Colon (tissue), 2 donors: ENCODE measurements at regions not wholly inside any gene's neighbourhood (a gene's known extent, or its start where the extent isn't known, plus 50 kb on each side); places are given as distances from the start of the nearest gene placed in this dataset.
"Not testable (repeated sequence)": the region's sequence is repeated elsewhere in the genome, so short reads cannot be mapped to it uniquely, and the experiment has no call there.

Experiments
- FAIRE-seq: peaks from 2 replicates; lab custom pipeline; 2012; peaks lifted over from hg19 to GRCh38; lab: Jason Lieb, UNC
- donor health status: control.
- donor health status: control.

GRCh38 chr13:106095919-106096318 is 439.5 kb downstream of the EFNB2 start:
- FAIRE-seq: no peak

DNA sequence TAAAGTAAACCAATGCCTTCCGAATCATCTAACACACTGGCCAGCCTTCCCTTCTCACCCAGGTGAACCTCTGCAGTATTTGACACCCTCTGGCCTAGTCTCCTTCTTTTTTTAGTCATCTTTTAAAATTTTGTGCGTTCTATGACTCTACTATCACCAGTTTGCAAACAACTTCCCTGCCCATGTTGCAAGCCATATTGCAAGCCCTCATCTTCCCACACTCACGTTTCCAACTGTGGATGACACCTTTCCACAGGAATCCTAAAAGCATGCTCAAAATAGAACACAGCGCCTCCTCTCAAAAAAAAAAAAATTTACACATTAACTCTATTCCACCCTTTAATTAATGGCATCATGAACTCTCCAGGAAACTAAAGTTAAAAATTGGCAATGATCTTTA is 440.1 kb downstream of the EFNB2 start:
- no peak for FAIRE-seq

- no peak for FAIRE-seq
These were observed 445.5 kb downstream of the EFNB2 start for GRCh38 chr13:106090001-106090400.

DNA sequence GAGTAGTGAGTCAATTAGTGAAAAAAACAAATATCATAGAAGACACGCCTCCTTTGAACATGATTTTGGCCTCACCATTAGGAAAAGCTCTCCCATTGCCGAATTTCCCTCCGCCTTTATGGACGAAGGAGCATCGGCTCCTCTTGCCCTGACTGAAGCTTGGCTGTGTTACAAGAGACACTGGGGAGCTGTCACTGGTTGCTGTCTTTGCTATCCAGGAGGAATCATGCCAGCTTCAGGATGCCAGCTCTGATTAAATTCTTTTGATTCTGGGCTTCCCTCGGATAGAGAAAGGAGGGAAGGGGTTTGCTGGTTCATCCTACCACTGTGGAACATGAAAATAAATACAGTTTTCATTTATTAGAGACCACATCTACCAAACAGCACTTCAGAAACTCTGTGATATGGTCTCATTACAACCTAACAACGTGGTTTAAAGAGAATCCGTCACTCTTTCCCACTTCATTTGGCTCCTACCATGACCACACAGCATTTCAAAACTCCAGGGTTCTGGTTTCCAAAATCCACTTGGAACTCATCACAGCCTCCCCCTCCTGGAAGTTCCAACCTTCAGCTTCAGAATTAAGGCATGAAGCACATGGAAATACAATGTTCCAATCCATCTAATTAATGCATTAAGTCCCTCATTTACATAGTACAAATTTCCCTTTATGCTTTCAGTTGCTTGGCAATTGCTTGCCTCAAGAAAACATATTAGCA is 446.0 kb downstream of the EFNB2 start:
- no peak for FAIRE-seq

GRCh38 chr13:106088085-106088484 is 447.4 kb downstream of the EFNB2 start:
- no peak for FAIRE-seq

- FAIRE-seq: peak; percentile 89
These were observed 448.3 kb downstream of the EFNB2 start for GRCh38 chr13:106087201-106087600.

- no peak for FAIRE-seq
These were observed 451.7 kb downstream of the EFNB2 start for GRCh38 chr13:106083620-106084350.

DNA sequence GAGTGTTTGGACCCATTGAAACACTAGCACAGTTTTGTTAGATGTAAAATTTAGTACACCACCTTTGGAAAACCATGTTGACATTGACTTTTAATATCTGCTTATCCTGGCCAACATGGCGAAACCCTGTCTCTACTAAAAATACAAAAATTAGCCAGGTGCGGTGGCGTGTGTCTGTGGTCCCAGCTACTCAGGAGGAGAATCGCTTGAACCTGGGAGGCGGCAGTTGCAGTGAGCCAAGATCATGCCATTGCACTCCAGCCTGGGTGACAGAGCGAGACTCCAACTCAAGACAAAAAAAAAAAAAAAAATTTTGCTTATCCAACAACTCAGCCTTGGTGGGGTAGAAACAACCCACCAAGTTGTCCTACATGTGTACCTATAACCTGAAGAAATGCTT is 454.2 kb downstream of the EFNB2 start:
- FAIRE-seq: not testable (repeated sequence)

GRCh38 chr13:106078191-106078590 is 457.3 kb downstream of the EFNB2 start:
- no peak for FAIRE-seq

GRCh38 chr13:106077017-106077416 is 458.4 kb downstream of the EFNB2 start:
- no peak for FAIRE-seq

GRCh38 chr13:106072014-106072413 is 463.4 kb downstream of the EFNB2 start:
- no peak for FAIRE-seq

DNA sequence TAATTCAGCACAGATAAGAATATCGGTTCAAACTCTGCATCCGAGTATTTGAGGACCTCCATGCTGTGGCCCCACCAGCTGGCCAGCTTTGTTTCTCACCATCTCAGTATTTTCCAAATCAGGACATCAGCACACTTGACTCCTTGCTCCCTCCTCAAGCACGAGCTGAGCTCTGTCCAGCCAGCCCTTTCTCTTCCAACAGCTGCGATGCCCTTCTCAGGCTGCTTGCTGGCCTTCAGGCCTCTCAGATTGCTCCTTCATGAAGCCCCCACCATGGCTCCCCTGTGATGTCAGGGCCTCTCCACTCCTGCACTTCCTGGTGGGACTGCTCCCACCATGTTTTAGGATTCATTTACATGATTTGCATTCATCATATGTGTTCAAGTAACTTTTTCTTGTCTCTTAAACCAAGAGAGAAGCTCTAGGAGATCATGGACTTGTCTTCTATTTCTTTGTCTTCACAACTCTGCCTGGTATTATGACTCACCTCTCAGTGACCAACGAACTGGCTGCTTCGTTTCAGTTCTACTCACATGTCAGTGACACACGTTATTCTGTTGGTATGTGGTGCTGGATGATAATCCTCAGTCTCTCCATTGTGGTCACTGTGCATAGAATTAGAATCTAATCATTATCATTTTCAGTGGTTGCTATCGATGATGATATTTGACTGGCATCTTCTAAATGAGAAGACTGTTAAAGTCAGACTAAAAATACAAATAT is 471.7 kb downstream of the EFNB2 start:
- FAIRE-seq: no peak

GRCh38 chr13:106061781-106062180 is 473.7 kb downstream of the EFNB2 start:
- FAIRE-seq: no peak

- no peak for FAIRE-seq
These were observed 478.6 kb downstream of the EFNB2 start for GRCh38 chr13:106056851-106057250.

GRCh38 chr13:106052200-106052767 is 483.2 kb downstream of the EFNB2 start:
- no peak for FAIRE-seq

DNA sequence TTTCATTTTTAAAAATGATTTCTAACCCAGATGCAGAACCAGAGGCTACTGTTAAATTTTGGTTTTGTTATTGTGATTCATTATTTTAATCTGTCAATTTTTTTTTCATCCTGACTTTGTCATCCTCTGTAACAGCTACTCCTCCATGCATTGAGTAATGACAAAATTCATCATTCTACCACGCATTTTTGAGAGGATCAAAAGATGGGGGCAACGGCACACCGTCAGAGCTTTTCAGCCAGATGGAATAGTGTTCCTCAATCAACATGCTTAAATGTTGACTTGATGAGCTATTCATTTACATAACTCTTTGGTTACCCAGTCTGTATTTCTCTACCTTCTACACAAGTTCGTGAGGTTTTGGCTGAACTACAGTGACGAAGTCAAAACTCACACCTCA is 486.3 kb downstream of the EFNB2 start:
- FAIRE-seq: no peak

GRCh38 chr13:106048386-106048785 is 487.1 kb downstream of the EFNB2 start:
- no peak for FAIRE-seq

- no peak for FAIRE-seq
These were observed 487.6 kb downstream of the EFNB2 start for GRCh38 chr13:106047859-106048258.

DNA sequence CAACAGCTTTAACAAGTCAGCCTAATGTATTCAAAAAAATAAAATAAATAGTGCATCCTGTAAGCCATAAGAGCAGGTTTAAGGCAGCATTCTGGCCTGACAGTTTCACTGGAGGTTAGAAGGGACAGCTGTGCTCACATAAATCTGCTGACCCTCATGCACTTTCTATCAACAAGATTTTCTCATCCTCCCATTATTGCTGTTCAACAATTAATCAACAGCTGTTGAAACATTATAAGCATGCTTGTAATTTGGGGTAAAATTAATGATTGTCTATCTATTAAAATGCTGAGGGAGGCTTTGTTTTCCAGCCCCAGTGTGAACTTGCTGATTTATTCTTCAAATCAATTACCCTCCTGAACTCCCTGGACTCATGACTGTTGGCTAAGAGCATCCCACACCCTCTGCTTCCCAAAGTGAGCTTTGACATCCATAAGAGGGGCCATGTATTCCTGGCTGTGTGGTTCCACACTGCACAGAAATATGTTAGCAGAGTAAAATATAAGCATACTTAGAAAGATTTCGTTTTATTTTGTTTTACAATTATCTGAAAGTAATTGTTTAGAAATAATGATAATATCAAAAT is 492.4 kb downstream of the EFNB2 start:
- FAIRE-seq: no peak

GRCh38 chr13:106041445-106041844 is 494.0 kb downstream of the EFNB2 start:
- no peak for FAIRE-seq

- no peak for FAIRE-seq
These were observed 496.7 kb downstream of the EFNB2 start for GRCh38 chr13:106038752-106039151.

GRCh38 chr13:106036870-106037269 is 498.6 kb downstream of the EFNB2 start:
- FAIRE-seq: no peak
